K562 (cell line): ENCODE measurements at regions not wholly inside any gene's neighbourhood (a gene's known extent, or its start where the extent isn't known, plus 50 kb on each side); places are given as distances from the start of the nearest gene placed in this dataset.

Experiments used
- ATAC-seq: fragments of 200-7000 bp; cut with Tn5 transposase; 3 replicates; pipeline ENCODE4 v1.9.1; 2020; ENCODE audit warnings: moderate library complexity
- BruUV-seq: library from RNA; stranded (reverse); fragments of 400-500 nt; replicated peaks from 2 replicates; lab custom pipeline; 2021; lab: Mats Ljungman, UMichigan
- CTCF ChIA-PET: fragments of 300-600 bp; formaldehyde crosslinking; extraction: SDS; loops from one replicate; lab custom pipeline; 2021; ENCODE audit warnings: low intra/inter-chr PET ratio; lab: Yijun Ruan, JAX
- POLR2A ChIA-PET: fragments of 300-600, 350-650 bp; sonication (Branson Sonifier 250); formaldehyde crosslinking; extraction: SDS; loops from one replicate; lab custom pipeline; 2021; ENCODE audit warnings: antibody characterized with exemption, inconsistent platforms; lab: Yijun Ruan, JAX
- DNase-seq, 4 experiments: peaks; one replicate each; pipeline versions ENCODE4 v3.0.0 to v3.0.0-alpha.2; 2011 to 2018; ENCODE audit warnings: low spot score in 3 of 4, mixed read lengths in 3 of 4; ENCODE audit errors: extremely low read depth in 1 of 4
- FAIRE-seq: peaks from 2 replicates; lab custom pipeline; 2011; peaks lifted over from hg19 to GRCh38; lab: Jason Lieb, UNC
- H2AFZ ChIP-seq: 2 replicates; pipeline ENCODE4 v1.6.0; 2011; ENCODE audit warnings: low read depth, low read length, control low read depth, inconsistent platforms
- H3K27ac ChIP-seq: fragments of 200-600 bp; 3 replicates; pipeline ENCODE4 v1.8.0; 2011; ENCODE audit warnings: low read depth, mild to moderate bottlenecking, control low read depth, inconsistent platforms, low read length, moderate library complexity, mixed read lengths; ENCODE audit errors: extremely low read depth
- H3K27me3 ChIP-seq, 2 experiments: fragments of 300-600 bp in 1 of 2; 2 replicates in 1 of 2; 3 replicates in 1 of 2; pipeline versions ENCODE4 v1.6.0 to v1.8.0; 2011; ENCODE audit warnings: inconsistent platforms in 2 of 2, low read length in 2 of 2, mild to moderate bottlenecking in 1 of 2, mixed read lengths in 1 of 2, moderate library complexity in 1 of 2; ENCODE audit not compliant: control insufficient read depth in 2 of 2, insufficient read depth in 2 of 2
- H3K36me3 ChIP-seq: fragments of 300-600 bp; 3 replicates; pipeline ENCODE4 v1.8.0; 2011; ENCODE audit warnings: mild to moderate bottlenecking, low read length, inconsistent platforms; ENCODE audit not compliant: control insufficient read depth, insufficient read depth
- H3K4me1 ChIP-seq, 2 experiments: fragments of 200-600 bp in 1 of 2; replicated peaks in 1 of 2; 2 replicates in 1 of 2; 3 replicates in 1 of 2; pipeline versions ENCODE4 v1.5.1 to v1.8.0; 2011; ENCODE audit warnings: inconsistent platforms in 2 of 2, low read length in 2 of 2, mild to moderate bottlenecking in 1 of 2, mixed read lengths in 1 of 2, moderate library complexity in 1 of 2; ENCODE audit not compliant: control insufficient read depth in 2 of 2, insufficient read depth in 2 of 2
- H3K4me2 ChIP-seq: 2 replicates; pipeline ENCODE4 v1.6.1; 2011; ENCODE audit warnings: low read length, control low read depth, inconsistent platforms, mixed read lengths; ENCODE audit not compliant: insufficient read depth
- H3K4me3 ChIP-seq: fragments of 200-600 bp; sonication (generic), shearing (Covaris generic); 2 replicates; pipeline ENCODE4 v1.5.1; 2016; ENCODE audit warnings: control low read depth, inconsistent platforms
- H3K79me2 ChIP-seq: fragments of 200-600 bp; 3 replicates; pipeline ENCODE4 v1.8.0; 2011; ENCODE audit warnings: low read length, inconsistent platforms; ENCODE audit not compliant: control insufficient read depth, insufficient read depth
- H3K9ac ChIP-seq, 2 experiments: 2 replicates each; pipeline versions ENCODE4 v1.6.0 to v1.6.1; 2011; ENCODE audit warnings: low read depth in 2 of 2, low read length in 2 of 2, control low read depth in 1 of 2, inconsistent platforms in 1 of 2, mild to moderate bottlenecking in 1 of 2, mixed read lengths in 1 of 2; ENCODE audit not compliant: insufficient read depth in 1 of 2
- H3K9me1 ChIP-seq: one replicate; pipeline ENCODE4 v1.6.0; 2011; ENCODE audit warnings: inconsistent platforms, mild to moderate bottlenecking, low read length, moderate library complexity; ENCODE audit not compliant: control insufficient read depth, insufficient read depth
- H3K9me3 ChIP-seq: replicated peaks from 2 replicates; pipeline ENCODE4 v1.5.1; 2011; ENCODE audit warnings: low read depth, low read length, inconsistent platforms; ENCODE audit not compliant: control insufficient read depth, insufficient read depth
- H4K20me1 ChIP-seq: replicated peaks from 2 replicates; pipeline ENCODE4 v1.6.1; 2011; ENCODE audit warnings: low read length, inconsistent platforms, mixed read lengths; ENCODE audit not compliant: control insufficient read depth, insufficient read depth
- EP400 ChIP-seq: fragments of 450-650 bp; IDR thresholded peaks from 2 replicates; pipeline ENCODE4 v1.6.1; 2017; ENCODE audit warnings: antibody characterized with exemption, mild to moderate bottlenecking, moderate library complexity
- NONO ChIP-seq, 2 experiments: fragments of 200-400 bp in 1 of 2; fragments of 450-650 bp in 1 of 2; formaldehyde crosslinking in 1 of 2; IDR thresholded peaks; 2 replicates each; pipeline ENCODE4 v1.6.1; 2017; ENCODE audit warnings: low read depth in 2 of 2, mild to moderate bottlenecking in 2 of 2, moderate library complexity in 2 of 2, low read length in 1 of 2
- POLR3A ChIP-seq: IDR thresholded peaks from 2 replicates; pipeline ENCODE4 v1.6.1; 2011; ENCODE audit warnings: borderline replicate concordance, mild to moderate bottlenecking, moderate library complexity; ENCODE audit not compliant: insufficient read length, insufficient read depth; ENCODE audit errors: extremely low read depth
- SREBF1 ChIP-seq: fragments of 150-350 bp; IDR thresholded peaks from 2 replicates; pipeline ENCODE4 v1.6.1; 2014; ENCODE audit warnings: antibody characterized with exemption, low read depth, low read length, borderline replicate concordance
- TSC22D4 ChIP-seq: fragments of 450-650 bp; IDR thresholded peaks from 2 replicates; pipeline ENCODE4 v1.6.1; 2016; ENCODE audit warnings: missing genetic modification characterization, missing biosample characterization, control low read depth
- ZNF707 ChIP-seq: fragments of 250-450 bp; sonication (Bioruptor Pico); conservative IDR thresholded peaks from 2 replicates; pipeline ENCODE4 v1.8.0; 2022; ENCODE audit warnings: inconsistent platforms, mild to moderate bottlenecking, moderate library complexity
- WGBS: fragments of 100-300 bp; shearing (Covaris generic); methylation state at CpG from one replicate; pipeline ENCODE4 v1.1.6; 2016; ENCODE audit warnings: low coverage, mixed read lengths; ENCODE audit not compliant: insufficient coverage; ENCODE audit errors: missing lambda C conversion rate; 5-methylcytosine and 5-hydroxymethylcytosine counted together
- in situ Hi-C: fragments of 300-500 bp; cut with MboI; formaldehyde crosslinking; loops from 4 replicates; pipeline ENCODE4 v1.15.0; 2018; ENCODE audit warnings: inconsistent platforms, mixed read lengths
- intact Hi-C: fragments of 100-400 bp; cut with micrococcal nuclease; formaldehyde crosslinking; loops from 2 replicates; pipeline ENCODE4 v1.14.2; 2022
- TF ChIP-seq, protein P1 (sequence below), 2 experiments: fragments of 450-650 bp in 1 of 2; sonication (generic) in 1 of 2; formaldehyde crosslinking in 1 of 2; IDR thresholded peaks in 1 of 2; conservative IDR thresholded peaks in 1 of 2; 2 replicates each; pipeline versions ENCODE4 v1.6.1 to v1.8.1; 2016 to 2023; ENCODE audit warnings: mild to moderate bottlenecking in 2 of 2, moderate library complexity in 2 of 2, inconsistent platforms in 1 of 2, missing genetic modification reagents in 1 of 2
- TF ChIP-seq, protein P2 (sequence below): fragments of 450-650 bp; formaldehyde crosslinking; IDR thresholded peaks from 2 replicates; pipeline ENCODE4 v1.4.0; 2020; ENCODE audit warnings: mild to moderate bottlenecking, moderate library complexity
- TF ChIP-seq, protein P3 (sequence below): sonication (generic); formaldehyde crosslinking; IDR thresholded peaks from 2 replicates; pipeline ENCODE4 v1.8.1; 2022; ENCODE audit warnings: missing genetic modification reagents
- TF ChIP-seq, protein P4 (sequence below): fragments of 200-400 bp; formaldehyde crosslinking; IDR thresholded peaks from 2 replicates; pipeline ENCODE4 v1.6.1; 2017; ENCODE audit warnings: mild to moderate bottlenecking, low read depth, low read length, moderate library complexity
- TF ChIP-seq, protein P5 (sequence below): fragments of 450-650 bp; IDR thresholded peaks from 2 replicates; pipeline ENCODE4 v1.7.0; 2016; ENCODE audit warnings: borderline replicate concordance

DNA sequence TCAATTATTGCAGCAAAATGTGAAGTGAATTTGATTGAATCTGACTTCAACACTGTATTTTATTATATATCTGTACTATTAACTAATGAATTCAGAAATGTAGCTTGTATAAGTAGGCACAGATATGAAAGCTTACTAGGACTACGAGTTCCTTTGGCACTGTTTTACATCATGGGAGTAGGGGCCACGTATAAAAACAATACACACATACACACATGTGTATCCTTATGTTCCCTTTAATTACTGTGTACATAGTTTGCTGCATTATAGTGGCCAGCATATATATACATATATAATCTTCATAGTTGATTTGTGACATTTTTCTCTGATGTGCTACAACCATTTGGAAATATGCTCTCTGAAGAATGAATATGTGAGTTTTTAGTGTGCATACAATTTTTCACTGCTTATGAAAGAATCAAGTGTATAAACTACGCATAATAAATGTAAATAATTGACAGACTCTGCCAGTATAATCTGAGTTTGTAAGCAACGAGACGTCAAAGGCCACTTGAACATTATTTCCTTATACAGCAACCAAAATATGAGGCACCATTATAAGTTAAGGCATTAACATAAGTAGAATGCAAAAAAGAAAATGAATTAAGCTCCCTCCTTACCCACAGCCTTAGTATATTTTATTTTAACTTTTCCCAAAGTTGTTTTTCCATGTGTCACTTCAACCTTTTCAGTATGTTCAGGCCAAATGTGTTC is 98.1 kb upstream of the GALNT5 start (continued):
- no peak for TF ChIP-seq POLR3A
- TF ChIP-seq EP400, result no peak
- TF ChIP-seq, protein P1, sequence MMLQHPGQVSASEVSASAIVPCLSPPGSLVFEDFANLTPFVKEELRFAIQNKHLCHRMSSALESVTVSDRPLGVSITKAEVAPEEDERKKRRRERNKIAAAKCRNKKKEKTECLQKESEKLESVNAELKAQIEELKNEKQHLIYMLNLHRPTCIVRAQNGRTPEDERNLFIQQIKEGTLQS (IDR thresholded peaks at IDR 0.05), result no peak
- TF ChIP-seq, protein P1 (CRISPR knock-in tag; conservative IDR thresholded peaks at IDR 0.05), result no peak
- TF ChIP-seq TSC22D4 (tag), result no peak

DNA sequence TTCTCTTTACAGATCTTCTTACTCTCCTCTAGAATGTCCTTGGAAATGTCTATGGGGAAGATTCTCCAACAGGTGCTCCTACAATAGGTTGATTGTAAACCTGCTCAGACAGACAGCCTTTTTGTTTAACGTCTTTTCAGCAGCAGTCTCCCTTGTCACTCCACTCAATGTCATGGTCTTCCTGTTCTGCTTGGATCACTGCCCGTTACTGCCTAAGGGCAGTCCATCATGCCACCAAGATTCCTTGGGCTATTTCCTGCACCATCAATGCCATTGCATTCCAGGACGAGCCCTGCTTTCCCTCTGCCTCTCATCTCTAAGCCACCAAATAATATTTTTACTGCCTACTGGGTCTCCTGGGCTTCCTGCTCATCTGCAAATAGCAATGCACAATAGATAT is 97.4 kb upstream of the GALNT5 start:
- no peaks in the 10 kb centered on the region for H3K79me2 ChIP-seq
- ATAC-seq, result no peak
- H3K36me3 ChIP-seq, result no peaks in the 10 kb centered on the region
- CTCF ChIA-PET, result no interaction called here
- H3K27ac ChIP-seq, result no peak overlapping the region
- WGBS, result 13% methylated on average over 3 of the region's 3 CpGs
- no peaks in the 10 kb centered on the region for H3K27me3 ChIP-seq
- no peak overlapping the region for H3K4me3 ChIP-seq
- no peak for DNase-seq
- FAIRE-seq, result no peak
- intact Hi-C loops, result no loop called here
- H3K9me1 ChIP-seq, result no peaks in the 10 kb centered on the region
- no peaks in the 10 kb centered on the region for H3K4me1 ChIP-seq
- H3K4me2 ChIP-seq, result no peak overlapping the region
- POLR2A ChIA-PET, result no interaction called here
- no peak overlapping the region for H3K9ac ChIP-seq
- BruUV-seq, result no TSS peak
- H4K20me1 ChIP-seq, result no peaks in the 10 kb centered on the region
- H3K9me3 ChIP-seq, result no peaks in the 10 kb centered on the region
- in situ Hi-C loops, result no loop called here
- peak overlapping the region; percentile 46; the same call in 1 of the 2 replicates for H2AFZ ChIP-seq
- TF ChIP-seq, protein P2, sequence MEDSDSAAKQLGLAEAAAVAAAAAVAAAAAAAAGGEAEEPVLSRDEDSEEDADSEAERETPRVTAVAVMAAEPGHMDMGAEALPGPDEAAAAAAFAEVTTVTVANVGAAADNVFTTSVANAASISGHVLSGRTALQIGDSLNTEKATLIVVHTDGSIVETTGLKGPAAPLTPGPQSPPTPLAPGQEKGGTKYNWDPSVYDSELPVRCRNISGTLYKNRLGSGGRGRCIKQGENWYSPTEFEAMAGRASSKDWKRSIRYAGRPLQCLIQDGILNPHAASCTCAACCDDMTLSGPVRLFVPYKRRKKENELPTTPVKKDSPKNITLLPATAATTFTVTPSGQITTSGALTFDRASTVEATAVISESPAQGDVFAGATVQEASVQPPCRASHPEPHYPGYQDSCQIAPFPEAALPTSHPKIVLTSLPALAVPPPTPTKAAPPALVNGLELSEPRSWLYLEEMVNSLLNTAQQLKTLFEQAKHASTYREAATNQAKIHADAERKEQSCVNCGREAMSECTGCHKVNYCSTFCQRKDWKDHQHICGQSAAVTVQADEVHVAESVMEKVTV (CRISPR knock-in tag), result no peak
- TF ChIP-seq SREBF1 (no peak), ZNF707 (no peak), NONO (IDR thresholded peaks at IDR 0.05; ENCODE audit: low read depth in 2 of 2, low read length in 1 of 2) (no peak)
- TF ChIP-seq, protein P3, sequence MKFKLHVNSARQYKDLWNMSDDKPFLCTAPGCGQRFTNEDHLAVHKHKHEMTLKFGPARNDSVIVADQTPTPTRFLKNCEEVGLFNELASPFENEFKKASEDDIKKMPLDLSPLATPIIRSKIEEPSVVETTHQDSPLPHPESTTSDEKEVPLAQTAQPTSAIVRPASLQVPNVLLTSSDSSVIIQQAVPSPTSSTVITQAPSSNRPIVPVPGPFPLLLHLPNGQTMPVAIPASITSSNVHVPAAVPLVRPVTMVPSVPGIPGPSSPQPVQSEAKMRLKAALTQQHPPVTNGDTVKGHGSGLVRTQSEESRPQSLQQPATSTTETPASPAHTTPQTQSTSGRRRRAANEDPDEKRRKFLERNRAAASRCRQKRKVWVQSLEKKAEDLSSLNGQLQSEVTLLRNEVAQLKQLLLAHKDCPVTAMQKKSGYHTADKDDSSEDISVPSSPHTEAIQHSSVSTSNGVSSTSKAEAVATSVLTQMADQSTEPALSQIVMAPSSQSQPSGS (CRISPR knock-in tag), result no peak
- TF ChIP-seq, protein P4, sequence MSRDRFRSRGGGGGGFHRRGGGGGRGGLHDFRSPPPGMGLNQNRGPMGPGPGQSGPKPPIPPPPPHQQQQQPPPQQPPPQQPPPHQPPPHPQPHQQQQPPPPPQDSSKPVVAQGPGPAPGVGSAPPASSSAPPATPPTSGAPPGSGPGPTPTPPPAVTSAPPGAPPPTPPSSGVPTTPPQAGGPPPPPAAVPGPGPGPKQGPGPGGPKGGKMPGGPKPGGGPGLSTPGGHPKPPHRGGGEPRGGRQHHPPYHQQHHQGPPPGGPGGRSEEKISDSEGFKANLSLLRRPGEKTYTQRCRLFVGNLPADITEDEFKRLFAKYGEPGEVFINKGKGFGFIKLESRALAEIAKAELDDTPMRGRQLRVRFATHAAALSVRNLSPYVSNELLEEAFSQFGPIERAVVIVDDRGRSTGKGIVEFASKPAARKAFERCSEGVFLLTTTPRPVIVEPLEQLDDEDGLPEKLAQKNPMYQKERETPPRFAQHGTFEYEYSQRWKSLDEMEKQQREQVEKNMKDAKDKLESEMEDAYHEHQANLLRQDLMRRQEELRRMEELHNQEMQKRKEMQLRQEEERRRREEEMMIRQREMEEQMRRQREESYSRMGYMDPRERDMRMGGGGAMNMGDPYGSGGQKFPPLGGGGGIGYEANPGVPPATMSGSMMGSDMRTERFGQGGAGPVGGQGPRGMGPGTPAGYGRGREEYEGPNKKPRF, result no peak
- TF ChIP-seq, protein P5, sequence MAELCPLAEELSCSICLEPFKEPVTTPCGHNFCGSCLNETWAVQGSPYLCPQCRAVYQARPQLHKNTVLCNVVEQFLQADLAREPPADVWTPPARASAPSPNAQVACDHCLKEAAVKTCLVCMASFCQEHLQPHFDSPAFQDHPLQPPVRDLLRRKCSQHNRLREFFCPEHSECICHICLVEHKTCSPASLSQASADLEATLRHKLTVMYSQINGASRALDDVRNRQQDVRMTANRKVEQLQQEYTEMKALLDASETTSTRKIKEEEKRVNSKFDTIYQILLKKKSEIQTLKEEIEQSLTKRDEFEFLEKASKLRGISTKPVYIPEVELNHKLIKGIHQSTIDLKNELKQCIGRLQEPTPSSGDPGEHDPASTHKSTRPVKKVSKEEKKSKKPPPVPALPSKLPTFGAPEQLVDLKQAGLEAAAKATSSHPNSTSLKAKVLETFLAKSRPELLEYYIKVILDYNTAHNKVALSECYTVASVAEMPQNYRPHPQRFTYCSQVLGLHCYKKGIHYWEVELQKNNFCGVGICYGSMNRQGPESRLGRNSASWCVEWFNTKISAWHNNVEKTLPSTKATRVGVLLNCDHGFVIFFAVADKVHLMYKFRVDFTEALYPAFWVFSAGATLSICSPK, result no peak
